ENCODE measurements at regions not wholly inside any gene's neighbourhood (a gene's known extent, or its start where the extent isn't known, plus 50 kb on each side); places are given as distances from the start of the nearest gene placed in this dataset.
"Not testable (repeated sequence)": the region's sequence is repeated elsewhere in the genome, so short reads cannot be mapped to it uniquely, and the experiment has no call there.

DNA sequence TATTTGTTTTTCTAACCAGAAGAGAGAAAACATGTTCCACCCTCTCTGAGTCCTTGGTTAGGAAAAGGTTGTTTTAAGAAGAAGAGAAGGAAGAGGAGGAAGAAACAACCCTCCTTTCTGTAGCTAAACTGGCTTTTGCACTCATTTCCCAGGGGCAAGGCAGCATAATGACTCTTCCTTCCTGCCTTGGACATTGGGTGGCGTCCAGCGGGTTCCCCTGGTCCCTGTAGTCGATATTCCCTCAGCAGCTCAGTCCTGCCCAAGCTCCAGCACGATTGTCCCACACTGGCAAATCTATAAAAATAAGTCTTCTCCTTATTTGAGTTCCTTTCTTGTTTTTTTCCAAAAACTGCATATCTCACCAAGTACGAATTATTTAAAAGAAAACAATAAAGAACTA is 81.2 kb downstream of the TEX35 start:
- DNase-seq, result no peak
- no peak overlapping the region for H3K4me3 ChIP-seq
- H3K36me3 ChIP-seq, result no peaks in the 10 kb centered on the region
- H3K27me3 ChIP-seq, result no peaks in the 10 kb centered on the region
- peaks cover 4% of the 10 kb centered on the region; the same call in 1 of the 2 replicates for H3K9me3 ChIP-seq

DNA sequence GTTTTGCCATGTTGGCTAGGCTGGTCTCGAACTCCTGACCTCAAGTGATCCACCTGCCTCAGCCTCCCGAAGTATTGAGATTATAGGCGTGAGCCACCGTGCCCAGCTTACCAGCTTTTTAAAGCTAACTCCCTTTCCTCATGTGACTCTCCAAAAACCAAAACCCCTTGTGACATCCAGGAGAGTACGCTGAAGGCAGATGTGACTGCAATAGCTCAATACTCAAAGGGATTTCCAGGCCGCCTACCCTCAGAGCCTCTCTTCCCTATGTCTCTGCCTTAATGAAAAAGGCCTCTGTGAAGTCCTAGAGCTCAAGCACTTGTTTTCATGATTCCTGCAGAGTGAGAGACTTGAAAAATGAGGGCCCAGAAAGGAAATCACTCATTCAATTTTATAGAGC is 82.6 kb downstream of the TEX35 start:
- Histone ChIP-seq H3K27me3 (no peaks in the 10 kb centered on the region), H3K9me3 (peaks cover 4% of the 10 kb centered on the region; the same call in 1 of the 2 replicates), H3K4me3 (no peak overlapping the region), H3K36me3 (no peaks in the 10 kb centered on the region)
- no peak for DNase-seq

DNA sequence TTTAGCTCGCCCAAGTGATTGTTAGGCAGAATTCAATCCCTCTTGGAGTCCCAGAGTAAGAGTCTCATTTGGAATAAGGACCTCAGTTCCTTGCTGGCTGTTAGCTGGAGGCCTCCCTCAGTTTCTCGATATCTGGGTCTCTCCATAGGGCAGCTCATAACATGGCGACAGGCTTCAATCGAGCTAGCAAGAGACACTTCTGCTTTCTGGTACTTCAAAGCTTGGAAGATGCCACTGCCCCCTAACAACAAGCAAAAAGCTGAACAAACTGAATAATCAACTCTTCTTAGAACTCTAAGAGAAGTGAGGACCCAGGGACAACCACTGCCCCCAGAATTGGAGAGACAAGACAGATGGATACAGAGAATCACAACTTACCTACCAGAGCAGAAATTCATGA is 86.2 kb downstream of the TEX35 start:
- no peaks in the 10 kb centered on the region; the same call in 1 of the 2 replicates for H3K36me3 ChIP-seq
- H3K9me3 ChIP-seq, result no peaks in the 10 kb centered on the region
- no peaks in the 10 kb centered on the region for H3K27me3 ChIP-seq
- DNase-seq, result no peak
- H3K4me3 ChIP-seq, result no peak overlapping the region

DNA sequence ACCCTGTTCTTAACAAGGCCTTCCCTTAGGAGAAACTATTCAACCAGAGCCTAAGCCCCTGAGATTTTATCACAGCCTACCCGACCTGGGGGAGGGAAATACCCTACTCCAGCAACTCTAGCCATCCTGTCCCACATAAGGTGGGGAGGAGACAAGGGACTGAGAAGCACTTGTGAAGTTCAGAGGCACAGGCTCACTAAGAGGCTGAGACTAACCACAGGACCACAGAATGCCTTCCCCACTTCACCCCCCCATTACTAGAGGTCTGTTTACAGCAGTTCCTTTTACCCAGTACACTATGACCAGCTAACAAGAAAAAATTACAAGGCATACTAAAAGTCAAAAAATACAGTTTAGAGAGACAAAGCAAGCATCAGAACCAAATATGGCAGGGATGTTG is 86.8 kb downstream of the TEX35 start:
- no peak for DNase-seq
- Histone ChIP-seq H3K4me3 (no peak overlapping the region), H3K36me3 (no peaks in the 10 kb centered on the region; the same call in 1 of the 2 replicates), H3K9me3 (no peaks in the 10 kb centered on the region), H3K27me3 (no peaks in the 10 kb centered on the region)

DNA sequence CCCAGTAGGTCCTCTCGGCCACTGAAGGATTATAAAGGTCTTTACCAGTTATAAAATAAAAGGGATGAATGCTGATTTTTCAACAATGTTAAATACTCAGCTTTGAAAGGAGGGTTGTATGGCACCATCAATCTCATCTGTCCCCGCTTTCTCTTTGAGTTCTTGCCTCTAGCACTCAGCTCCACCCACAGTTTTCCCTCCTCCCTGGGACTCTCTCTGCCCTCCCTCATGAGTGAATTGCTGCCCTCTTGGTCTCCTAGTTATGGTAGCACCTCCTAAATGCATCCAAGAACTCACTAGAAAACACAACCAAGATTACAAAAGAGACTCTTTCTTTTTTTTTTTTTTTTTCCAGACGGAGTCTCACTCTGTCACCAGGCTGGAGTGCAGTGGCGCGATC is 91.0 kb downstream of the TEX35 start:
- no peak overlapping the region for H3K4me3 ChIP-seq
- H3K27me3 ChIP-seq, result no peaks in the 10 kb centered on the region
- DNase-seq, result no peak
- H3K36me3 ChIP-seq, result no peaks in the 10 kb centered on the region; the same call in 1 of the 2 replicates
- H3K9me3 ChIP-seq, result no peaks in the 10 kb centered on the region

DNA sequence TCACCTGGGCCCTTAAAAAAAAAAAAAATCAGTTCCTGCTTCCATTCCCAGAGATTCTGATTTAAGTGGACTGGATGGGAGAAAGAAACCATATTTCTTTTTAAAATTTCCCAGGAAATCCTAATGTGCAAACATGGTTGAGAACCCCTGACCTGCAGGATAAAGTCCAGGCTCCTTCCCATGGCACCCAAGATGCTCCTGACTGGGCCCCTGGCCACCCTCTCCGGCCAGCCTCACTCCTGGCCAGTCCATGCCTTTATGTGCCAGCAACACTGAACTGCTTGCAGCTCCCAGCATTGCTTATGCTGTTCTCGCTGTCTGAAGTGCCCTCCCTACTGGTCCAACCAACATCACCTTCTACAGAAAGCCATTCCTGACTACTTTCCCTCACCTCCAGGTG is 93.9 kb downstream of the TEX35 start:
- Histone ChIP-seq H3K9me3 (no peaks in the 10 kb centered on the region), H3K36me3 (no peaks in the 10 kb centered on the region; the same call in 1 of the 2 replicates), H3K4me3 (no peak overlapping the region), H3K27me3 (no peaks in the 10 kb centered on the region)
- DNase-seq, result no peak

DNA sequence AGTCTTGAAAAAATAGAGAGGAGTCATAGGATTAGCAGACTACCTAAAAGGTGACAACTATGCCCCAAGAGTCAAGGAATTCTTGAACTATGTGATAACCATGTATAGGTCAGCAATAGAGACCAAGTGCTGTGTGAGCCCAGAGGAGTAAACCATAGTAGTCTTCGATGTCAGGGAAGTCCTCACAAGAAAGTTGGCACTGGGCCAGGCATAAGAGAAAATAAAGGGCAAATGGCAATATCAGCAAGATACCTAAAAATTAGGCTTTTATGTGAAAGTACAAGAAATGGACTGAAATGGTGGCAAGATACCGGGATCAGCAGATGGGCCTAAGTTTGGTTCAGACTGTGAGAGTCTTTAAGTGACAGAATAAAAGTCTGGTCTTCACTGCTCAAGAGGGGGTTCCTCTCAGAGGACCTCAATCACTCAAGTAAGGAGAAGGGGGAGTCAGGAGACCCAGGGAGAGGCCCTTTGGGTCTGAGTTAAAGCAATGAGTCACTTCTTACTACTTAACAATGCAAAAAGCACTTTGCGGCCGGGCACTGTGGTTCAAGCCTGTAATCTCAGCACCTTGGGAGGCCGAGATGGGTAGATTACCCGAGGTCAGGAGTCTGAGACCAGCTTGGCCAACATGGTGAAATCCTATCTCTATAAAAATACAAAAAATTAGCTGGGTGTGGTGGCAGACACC is 95.0 kb downstream of the TEX35 start:
- DNase-seq, result no peak
- Histone ChIP-seq H3K27me3 (no peaks in the 10 kb centered on the region), H3K4me3 (no peak overlapping the region), H3K9me3 (no peaks in the 10 kb centered on the region), H3K36me3 (no peaks in the 10 kb centered on the region)

DNA sequence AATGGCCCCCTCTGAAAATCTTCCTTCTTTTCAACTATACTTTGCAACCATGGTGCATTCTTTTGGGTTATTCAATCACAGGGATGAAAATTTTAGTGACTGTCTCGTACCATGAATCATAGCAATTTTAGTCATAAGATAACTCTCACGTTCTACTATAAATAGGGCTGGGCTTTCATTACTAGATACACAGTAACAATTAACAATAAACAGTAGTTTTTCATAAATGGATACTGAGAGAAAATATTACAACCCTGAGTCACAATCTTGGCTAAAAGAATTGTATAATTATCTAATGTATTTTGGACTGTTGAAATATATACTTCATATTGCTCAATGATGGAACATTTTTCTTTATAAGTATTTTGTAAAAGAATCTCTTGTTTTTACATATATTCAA is 96.1 kb downstream of the TEX35 start:
- Histone ChIP-seq H3K36me3 (no peaks in the 10 kb centered on the region), H3K27me3 (no peaks in the 10 kb centered on the region), H3K9me3 (no peaks in the 10 kb centered on the region), H3K4me3 (no peak overlapping the region)
- no peak for DNase-seq

DNA sequence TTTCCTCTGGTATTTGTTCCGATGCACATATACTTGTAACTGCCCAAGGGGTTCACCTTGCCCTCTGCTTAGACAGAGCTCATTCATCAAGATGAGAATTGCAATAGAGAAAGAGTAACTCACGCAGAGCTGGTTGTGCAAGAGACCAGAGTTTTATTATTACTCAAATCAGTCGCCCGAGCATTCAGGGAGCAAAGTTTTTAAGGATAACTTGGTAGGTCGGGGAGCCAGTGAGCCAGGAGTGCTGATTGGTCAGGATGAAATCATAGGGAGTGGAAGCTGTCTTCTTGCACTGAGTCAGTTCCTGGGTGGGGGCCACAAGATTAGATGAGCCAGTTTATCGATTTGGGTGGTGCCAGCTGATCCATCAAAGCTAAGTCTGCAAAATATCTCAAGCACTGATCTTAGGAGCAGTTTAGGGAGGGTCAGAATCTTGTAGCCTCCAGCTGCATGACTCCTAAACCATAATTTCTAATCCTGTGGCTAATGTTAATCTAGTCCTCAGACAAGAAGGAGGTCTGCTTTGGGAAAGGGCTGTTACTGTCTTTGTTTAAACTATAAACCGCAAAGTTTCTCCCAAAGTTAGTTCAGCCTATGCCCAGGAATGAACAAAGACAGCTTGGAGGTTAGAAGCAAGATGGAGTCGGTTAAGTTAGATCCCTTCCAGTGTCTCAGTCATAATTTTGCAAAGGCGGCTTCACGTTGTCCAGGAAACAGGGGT is 97.9 kb downstream of the TEX35 start:
- H3K36me3 ChIP-seq, H3K9me3 ChIP-seq, H3K27me3 ChIP-seq, H3K4me3 ChIP-seq: not testable (repeated sequence)
- peak; percentile 99 for DNase-seq

DNA sequence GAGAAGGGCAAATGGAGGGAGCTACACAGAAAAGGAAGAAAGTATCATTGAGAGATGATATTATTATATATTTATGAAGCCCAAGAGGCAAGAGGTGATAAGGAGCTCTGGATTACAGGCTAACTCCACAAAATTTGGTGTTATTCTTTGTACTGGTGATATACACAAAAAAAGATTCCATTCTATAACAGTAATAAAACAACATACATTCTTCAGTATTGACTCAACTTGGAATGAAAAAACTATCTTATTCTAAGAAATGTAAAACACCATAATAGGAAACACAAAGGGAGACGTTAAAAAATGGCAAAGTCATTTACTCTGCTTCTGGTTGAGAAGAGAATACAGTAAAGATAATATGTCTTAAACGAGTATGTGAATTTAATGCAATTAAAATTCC is 99.4 kb downstream of the TEX35 start:
- no peak for DNase-seq
- H3K4me3 ChIP-seq, result no peak overlapping the region
- H3K9me3 ChIP-seq, result no peaks in the 10 kb centered on the region
- H3K36me3 ChIP-seq, result no peaks in the 10 kb centered on the region
- H3K27me3 ChIP-seq, result no peaks in the 10 kb centered on the region

DNA sequence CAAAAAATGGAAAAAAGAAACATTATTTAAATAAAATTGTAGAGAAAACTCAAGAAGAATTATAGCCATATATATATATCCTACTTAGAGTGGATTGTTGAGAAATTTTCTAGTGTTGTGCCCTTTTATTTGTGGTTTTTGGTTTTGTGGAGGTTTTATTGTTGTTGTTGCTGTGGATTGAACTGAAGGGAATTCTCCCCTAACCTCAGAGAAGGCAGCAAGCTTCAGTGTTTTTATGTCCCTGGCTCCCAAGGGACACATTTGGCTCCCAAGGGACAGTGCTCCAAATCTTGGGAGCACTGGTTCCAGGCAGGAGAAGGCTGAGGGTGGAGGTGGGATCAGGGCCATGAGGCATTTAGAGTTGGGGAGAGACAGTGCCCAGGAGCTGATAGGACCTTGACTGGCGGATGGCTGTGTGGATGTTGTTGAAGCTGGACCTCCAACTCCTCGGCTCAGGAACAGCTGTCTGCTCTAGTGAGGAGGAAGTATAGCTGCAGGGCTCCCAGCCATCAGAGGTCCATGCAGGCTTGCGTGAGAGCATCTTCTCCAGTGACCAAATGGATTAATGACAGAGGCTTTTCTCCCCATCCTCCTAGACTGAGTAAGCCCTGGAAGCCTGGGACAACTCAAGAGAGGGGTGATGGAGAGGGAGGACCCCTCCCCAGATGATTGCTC is 100.5 kb downstream of the TEX35 start:
- no peaks in the 10 kb centered on the region for H3K9me3 ChIP-seq
- H3K4me3 ChIP-seq, result no peak overlapping the region
- DNase-seq, result peak; percentile 46
- H3K27me3 ChIP-seq, result no peaks in the 10 kb centered on the region
- no peaks in the 10 kb centered on the region for H3K36me3 ChIP-seq

DNA sequence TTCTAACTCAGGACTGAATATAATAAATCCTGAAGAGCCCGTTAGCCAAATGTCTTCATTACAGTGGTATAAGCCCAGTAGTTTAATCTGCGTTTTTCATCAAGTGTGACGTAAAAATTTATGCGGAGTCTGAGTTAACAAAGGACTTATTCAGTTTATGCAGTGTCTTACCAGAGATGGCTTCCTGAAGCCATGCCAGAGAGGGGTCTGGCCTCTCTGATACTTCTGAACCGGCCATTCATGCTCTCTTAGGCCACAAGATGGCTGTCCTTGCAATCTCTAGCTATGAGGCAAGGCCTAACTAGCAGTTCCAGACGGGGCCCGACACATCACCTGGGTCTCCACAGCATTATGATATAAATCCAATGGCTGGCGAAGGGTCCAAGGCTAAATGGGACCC is 101.4 kb downstream of the TEX35 start:
- H3K36me3 ChIP-seq, result no peaks in the 10 kb centered on the region
- no peak for DNase-seq
- no peaks in the 10 kb centered on the region for H3K9me3 ChIP-seq
- H3K4me3 ChIP-seq, result no peak overlapping the region
- no peaks in the 10 kb centered on the region for H3K27me3 ChIP-seq

DNA sequence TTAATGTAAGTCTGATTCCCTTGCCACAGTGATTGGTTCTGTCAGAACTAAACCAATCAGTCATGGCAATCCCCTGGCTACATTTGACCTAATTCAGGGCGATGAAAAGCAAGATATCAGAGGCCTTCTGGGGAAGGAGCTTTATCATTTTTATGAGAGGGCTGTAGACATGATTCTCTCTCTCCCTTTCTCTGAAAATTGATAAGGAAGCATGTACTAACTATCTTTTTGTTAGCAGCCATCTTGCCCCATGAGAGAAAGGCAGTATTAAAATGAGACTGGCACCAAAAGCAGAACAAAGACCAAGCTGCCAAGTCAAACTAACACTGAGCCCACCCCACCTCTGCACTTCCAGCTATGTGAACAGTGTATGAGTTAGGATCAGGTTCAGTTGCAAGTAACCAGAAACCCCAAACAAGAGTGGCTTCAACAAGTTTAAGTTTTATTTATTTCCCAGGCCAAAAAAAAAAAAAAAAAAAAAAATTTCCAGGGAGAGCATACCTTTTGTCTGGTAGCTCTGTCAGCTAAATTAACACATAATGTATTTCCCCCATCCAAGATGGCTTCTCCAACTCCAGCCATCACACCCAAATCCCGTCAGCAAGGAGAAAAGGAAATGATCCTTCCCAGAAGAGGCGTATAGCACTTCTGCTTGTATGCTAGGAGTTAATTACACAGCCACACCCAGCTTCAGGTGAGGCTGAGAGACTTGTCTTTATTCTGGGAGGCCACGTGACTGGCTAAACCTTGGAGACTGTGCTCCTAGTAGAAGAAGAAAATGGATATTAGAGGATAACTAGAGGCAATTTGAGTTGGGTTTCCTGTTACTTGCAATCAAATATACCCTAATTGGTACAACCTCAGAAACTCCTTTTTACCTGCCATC is 105.8 kb upstream of the RALGPS2 start:
- Histone ChIP-seq H3K9me3 (peaks cover 9% of the 10 kb centered on the region), H3K4me3 (no peak overlapping the region), H3K27me3 (no peaks in the 10 kb centered on the region), H3K36me3 (no peaks in the 10 kb centered on the region)
- DNase-seq, result no peak

DNA sequence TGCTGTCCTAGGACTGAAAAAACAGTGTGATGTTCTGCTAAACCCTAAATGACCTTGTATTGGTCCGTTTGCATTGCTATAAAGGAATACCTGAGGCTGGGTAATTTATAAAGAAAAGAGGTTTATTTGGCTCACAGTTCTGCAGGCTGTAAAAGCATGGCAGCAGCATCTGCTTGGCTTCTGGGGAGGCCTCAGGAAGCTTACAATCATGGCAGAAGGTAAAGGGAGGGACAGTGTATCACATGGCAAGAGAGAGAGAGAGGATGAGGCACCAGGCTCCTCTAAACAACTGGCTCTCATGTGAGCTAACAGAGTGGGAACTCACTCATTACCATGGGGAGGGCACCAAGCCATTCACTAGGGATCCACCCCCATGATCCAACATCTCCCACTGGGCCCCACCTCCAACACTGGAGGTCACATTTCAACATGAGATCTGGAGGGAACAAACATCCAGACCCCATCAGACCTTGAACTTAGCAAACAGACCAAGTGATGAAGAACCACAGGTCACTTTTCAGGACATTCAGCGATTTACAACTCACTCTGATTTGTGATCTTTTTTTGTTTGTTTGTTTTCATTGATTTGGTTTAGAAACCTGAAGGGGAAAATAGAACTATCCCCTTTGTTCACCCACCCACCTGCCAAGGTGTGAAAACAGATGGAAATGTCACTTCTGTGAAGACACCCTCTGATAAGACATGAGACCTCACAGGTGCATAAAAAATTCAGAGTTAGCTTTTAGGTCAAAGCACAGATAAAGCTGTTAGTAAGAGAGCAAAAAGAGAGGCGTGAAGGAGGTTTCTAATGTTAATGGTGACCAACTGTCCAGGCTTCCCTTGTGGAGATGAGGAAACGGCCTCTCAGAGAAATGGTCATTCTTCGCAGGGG is 104.2 kb upstream of the RALGPS2 start:
- Histone ChIP-seq H3K9me3 (peaks cover 9% of the 10 kb centered on the region), H3K4me3 (no peak overlapping the region), H3K36me3 (no peaks in the 10 kb centered on the region), H3K27me3 (no peaks in the 10 kb centered on the region)
- no peak for DNase-seq

DNA sequence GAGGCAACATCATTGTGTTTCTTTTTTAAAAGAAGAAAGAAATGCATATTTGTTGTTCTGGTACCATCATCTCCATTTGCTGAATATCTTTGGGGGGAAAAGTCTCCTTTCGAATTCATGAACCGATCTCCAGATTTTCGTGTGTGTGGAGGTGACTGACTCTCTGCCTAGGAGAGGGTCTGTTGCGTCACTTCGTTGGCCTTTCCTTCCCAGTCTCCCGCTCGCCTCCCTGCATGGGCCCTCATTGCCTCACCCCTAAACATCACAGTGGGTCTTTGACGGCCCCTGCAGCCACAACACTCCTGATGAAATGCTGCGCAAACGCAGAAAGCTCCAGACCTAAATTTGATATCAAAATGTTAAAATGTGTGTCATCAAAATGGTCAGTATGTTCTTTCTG is 103.2 kb upstream of the RALGPS2 start:
- H3K27me3 ChIP-seq, result no peaks in the 10 kb centered on the region
- H3K4me3 ChIP-seq, result no peak overlapping the region
- DNase-seq, result no peak
- peaks cover 9% of the 10 kb centered on the region for H3K9me3 ChIP-seq
- no peaks in the 10 kb centered on the region for H3K36me3 ChIP-seq

DNA sequence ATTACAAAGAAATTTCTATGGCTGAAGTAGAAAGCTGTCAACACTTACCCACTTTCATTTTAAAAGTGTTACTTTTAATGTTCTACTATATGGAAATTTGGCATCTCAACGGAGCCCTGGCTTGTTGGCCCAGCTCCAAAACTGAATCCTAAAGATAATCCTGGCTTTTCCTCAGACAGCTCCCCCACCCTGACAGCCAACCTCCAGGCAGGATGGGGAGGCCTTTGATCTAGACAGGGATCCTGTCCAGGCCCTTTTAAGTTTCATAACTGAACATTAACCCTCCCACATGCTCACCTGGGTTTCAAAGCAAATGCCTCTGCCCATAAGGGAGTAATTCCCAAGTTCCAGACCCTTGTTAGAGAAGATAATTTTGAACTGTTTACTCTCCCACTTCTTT is 99.3 kb upstream of the RALGPS2 start:
- no peaks in the 10 kb centered on the region for H3K36me3 ChIP-seq
- no peaks in the 10 kb centered on the region for H3K27me3 ChIP-seq
- peaks cover 3% of the 10 kb centered on the region; the same call in 1 of the 2 replicates for H3K9me3 ChIP-seq
- H3K4me3 ChIP-seq, result no peak overlapping the region
- DNase-seq, result peak; percentile 25

All from MG63 (cell line).